Liver (tissue), 3 donors: ENCODE measurements at regions not wholly inside any gene's neighbourhood (a gene's known extent, or its start where the extent isn't known, plus 50 kb on each side); places are given as distances from the start of the nearest gene placed in this dataset.

Source experiments
- EGR1 ChIP-seq, 2 donors: IDR thresholded peaks; 2 replicates each; pipeline ENCODE4 v1.6.1; 2016 to 2018; ENCODE audit warnings: antibody characterized with exemption in 2 of 2, low read depth in 2 of 2
- GABPA ChIP-seq, 2 donors: IDR thresholded peaks in 1 of 2; conservative IDR thresholded peaks in 1 of 2; 2 replicates each; pipeline ENCODE4 v1.6.1; 2016; ENCODE audit warnings: antibody characterized with exemption in 2 of 2, mild to moderate bottlenecking in 1 of 2, moderate library complexity in 1 of 2
- JUND ChIP-seq, 2 donors: IDR thresholded peaks; 2 replicates each; pipeline ENCODE4 v1.6.1; 2016; ENCODE audit warnings: antibody characterized with exemption in 2 of 2
- SP1 ChIP-seq: IDR thresholded peaks from 2 replicates; pipeline ENCODE4 v1.6.1; 2018; ENCODE audit warnings: antibody characterized with exemption, mild to moderate bottlenecking
- TAF1 ChIP-seq: conservative IDR thresholded peaks from 2 replicates; pipeline ENCODE4 v1.6.1; 2016; ENCODE audit warnings: antibody characterized with exemption, mild to moderate bottlenecking
- YY1 ChIP-seq: IDR thresholded peaks from 2 replicates; pipeline ENCODE4 v1.6.1; 2016; ENCODE audit warnings: antibody characterized with exemption, mild to moderate bottlenecking
- TF ChIP-seq, protein P1 (sequence below): fragments of 150-350 bp; IDR thresholded peaks from 2 replicates; pipeline ENCODE4 v1.5.1; 2017; ENCODE audit warnings: improper control_type of control experiment, low read depth, low read length; ENCODE audit not compliant: missing input control
- TF ChIP-seq, protein P2 (sequence below): IDR thresholded peaks from 2 replicates; pipeline ENCODE4 v1.6.1; 2016; ENCODE audit warnings: antibody characterized with exemption, mild to moderate bottlenecking
- TF ChIP-seq, protein P3 (sequence below): IDR thresholded peaks from 2 replicates; pipeline ENCODE4 v1.6.1; 2016; ENCODE audit warnings: antibody characterized with exemption
- TF ChIP-seq, protein P4 (sequence below): IDR thresholded peaks from 2 replicates; pipeline ENCODE4 v1.6.1; 2016; ENCODE audit warnings: antibody characterized with exemption
- donor health status: healthy.
- donor health status: healthy.

DNA sequence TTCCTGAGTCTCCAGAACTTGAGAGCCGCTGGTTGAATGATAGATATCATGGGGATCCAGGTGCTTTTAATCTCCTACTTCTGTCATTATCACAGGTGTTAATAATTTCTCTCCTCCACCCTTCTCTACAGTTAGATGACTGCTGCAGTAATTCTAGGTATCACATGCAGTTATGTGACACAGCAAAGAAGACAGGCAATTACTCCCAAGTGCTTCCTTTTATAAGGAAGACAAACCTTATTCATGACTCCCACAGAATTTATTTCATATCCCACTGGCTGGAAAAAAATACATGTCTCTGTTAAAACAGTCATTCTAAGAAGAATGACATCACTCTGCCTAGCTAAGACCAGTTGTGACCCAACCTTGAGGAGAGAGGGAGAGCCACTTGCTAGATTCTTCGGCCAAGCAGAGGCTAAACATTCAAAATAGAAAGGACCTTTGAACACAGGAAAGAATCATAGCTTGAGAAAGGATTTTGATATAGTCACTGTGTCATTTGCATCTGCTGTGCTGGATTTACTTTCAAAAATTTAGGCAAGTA, 500.6 kb downstream of the SI start:
- TF ChIP-seq, protein P1, sequence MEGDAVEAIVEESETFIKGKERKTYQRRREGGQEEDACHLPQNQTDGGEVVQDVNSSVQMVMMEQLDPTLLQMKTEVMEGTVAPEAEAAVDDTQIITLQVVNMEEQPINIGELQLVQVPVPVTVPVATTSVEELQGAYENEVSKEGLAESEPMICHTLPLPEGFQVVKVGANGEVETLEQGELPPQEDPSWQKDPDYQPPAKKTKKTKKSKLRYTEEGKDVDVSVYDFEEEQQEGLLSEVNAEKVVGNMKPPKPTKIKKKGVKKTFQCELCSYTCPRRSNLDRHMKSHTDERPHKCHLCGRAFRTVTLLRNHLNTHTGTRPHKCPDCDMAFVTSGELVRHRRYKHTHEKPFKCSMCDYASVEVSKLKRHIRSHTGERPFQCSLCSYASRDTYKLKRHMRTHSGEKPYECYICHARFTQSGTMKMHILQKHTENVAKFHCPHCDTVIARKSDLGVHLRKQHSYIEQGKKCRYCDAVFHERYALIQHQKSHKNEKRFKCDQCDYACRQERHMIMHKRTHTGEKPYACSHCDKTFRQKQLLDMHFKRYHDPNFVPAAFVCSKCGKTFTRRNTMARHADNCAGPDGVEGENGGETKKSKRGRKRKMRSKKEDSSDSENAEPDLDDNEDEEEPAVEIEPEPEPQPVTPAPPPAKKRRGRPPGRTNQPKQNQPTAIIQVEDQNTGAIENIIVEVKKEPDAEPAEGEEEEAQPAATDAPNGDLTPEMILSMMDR: no peak
- no peak for TF ChIP-seq GABPA (IDR thresholded peaks at IDR 0.05 in 1 of 2, conservative IDR thresholded peaks at IDR 0.05 in 1 of 2)
- TF ChIP-seq EGR1 (IDR thresholded peaks at IDR 0.05; ENCODE audit: low read depth in 2 of 2): no peak
- TF ChIP-seq, protein P2, sequence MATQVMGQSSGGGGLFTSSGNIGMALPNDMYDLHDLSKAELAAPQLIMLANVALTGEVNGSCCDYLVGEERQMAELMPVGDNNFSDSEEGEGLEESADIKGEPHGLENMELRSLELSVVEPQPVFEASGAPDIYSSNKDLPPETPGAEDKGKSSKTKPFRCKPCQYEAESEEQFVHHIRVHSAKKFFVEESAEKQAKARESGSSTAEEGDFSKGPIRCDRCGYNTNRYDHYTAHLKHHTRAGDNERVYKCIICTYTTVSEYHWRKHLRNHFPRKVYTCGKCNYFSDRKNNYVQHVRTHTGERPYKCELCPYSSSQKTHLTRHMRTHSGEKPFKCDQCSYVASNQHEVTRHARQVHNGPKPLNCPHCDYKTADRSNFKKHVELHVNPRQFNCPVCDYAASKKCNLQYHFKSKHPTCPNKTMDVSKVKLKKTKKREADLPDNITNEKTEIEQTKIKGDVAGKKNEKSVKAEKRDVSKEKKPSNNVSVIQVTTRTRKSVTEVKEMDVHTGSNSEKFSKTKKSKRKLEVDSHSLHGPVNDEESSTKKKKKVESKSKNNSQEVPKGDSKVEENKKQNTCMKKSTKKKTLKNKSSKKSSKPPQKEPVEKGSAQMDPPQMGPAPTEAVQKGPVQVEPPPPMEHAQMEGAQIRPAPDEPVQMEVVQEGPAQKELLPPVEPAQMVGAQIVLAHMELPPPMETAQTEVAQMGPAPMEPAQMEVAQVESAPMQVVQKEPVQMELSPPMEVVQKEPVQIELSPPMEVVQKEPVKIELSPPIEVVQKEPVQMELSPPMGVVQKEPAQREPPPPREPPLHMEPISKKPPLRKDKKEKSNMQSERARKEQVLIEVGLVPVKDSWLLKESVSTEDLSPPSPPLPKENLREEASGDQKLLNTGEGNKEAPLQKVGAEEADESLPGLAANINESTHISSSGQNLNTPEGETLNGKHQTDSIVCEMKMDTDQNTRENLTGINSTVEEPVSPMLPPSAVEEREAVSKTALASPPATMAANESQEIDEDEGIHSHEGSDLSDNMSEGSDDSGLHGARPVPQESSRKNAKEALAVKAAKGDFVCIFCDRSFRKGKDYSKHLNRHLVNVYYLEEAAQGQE: no peak
- TF ChIP-seq SP1: no peak
- TF ChIP-seq TAF1: no peak
- TF ChIP-seq, protein P3, sequence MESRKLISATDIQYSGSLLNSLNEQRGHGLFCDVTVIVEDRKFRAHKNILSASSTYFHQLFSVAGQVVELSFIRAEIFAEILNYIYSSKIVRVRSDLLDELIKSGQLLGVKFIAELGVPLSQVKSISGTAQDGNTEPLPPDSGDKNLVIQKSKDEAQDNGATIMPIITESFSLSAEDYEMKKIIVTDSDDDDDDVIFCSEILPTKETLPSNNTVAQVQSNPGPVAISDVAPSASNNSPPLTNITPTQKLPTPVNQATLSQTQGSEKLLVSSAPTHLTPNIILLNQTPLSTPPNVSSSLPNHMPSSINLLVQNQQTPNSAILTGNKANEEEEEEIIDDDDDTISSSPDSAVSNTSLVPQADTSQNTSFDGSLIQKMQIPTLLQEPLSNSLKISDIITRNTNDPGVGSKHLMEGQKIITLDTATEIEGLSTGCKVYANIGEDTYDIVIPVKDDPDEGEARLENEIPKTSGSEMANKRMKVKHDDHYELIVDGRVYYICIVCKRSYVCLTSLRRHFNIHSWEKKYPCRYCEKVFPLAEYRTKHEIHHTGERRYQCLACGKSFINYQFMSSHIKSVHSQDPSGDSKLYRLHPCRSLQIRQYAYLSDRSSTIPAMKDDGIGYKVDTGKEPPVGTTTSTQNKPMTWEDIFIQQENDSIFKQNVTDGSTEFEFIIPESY: no peak
- TF ChIP-seq, protein P4, sequence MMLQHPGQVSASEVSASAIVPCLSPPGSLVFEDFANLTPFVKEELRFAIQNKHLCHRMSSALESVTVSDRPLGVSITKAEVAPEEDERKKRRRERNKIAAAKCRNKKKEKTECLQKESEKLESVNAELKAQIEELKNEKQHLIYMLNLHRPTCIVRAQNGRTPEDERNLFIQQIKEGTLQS: no peak
- TF ChIP-seq JUND (IDR thresholded peaks at IDR 0.05): no peak
- TF ChIP-seq YY1: no peak
